ENCODE measurements at regions not wholly inside any gene's neighbourhood (a gene's known extent, or its start where the extent isn't known, plus 50 kb on each side); places are given as distances from the start of the nearest gene placed in this dataset.

GRCh38 chr18:54020156-54020745, 204.2 kb downstream of the MBD2 start:
- no peak for DNase-seq

- DNase-seq = no peak
Observed at GRCh38 chr18:54019641-54020040, 204.8 kb downstream of the MBD2 start.

GRCh38 chr18:54013452-54013851, 211.0 kb downstream of the MBD2 start:
- no peak for DNase-seq

- no peak for DNase-seq
Observed at GRCh38 chr18:54004828-54005227, 219.6 kb downstream of the MBD2 start.

- DNase-seq = no peak
Observed at GRCh38 chr18:54003195-54003594, 221.3 kb downstream of the MBD2 start.

GRCh38 chr18:53997064-53997463, 227.4 kb downstream of the MBD2 start:
- no peak for DNase-seq

- no peak for DNase-seq
Observed at GRCh38 chr18:53994016-53994415, 230.5 kb downstream of the MBD2 start.

GRCh38 chr18:53991805-53992204, 232.7 kb downstream of the MBD2 start:
- no peak for DNase-seq

- no peak for DNase-seq
Observed at GRCh38 chr18:53991202-53991601, 233.3 kb downstream of the MBD2 start.

GRCh38 chr18:53990485-53990884, 234.0 kb downstream of the MBD2 start:
- no peak for DNase-seq

- DNase-seq = no peak
Observed at GRCh38 chr18:53984021-53984420, 240.4 kb downstream of the MBD2 start.

- DNase-seq = no peak
Observed at GRCh38 chr18:53971331-53971730, 253.1 kb downstream of the MBD2 start.

GRCh38 chr18:53952700-53953099, 271.8 kb downstream of the MBD2 start:
- DNase-seq = no peak

- no peak for DNase-seq
Observed at GRCh38 chr18:53950545-53950944, 273.9 kb downstream of the MBD2 start.

- DNase-seq = no peak
Observed at GRCh38 chr18:53948991-53949390, 275.5 kb downstream of the MBD2 start.

GRCh38 chr18:53947092-53947640, 277.3 kb downstream of the MBD2 start:
- peak; percentile 47 for DNase-seq

GRCh38 chr18:53946594-53946993, 277.9 kb downstream of the MBD2 start:
- peak; percentile 28 for DNase-seq

GRCh38 chr18:53944721-53945120, 279.7 kb downstream of the MBD2 start:
- no peak for DNase-seq

- DNase-seq = no peak
Observed at GRCh38 chr18:53943326-53943860, 281.1 kb downstream of the MBD2 start.

GRCh38 chr18:53941601-53942338, 282.7 kb downstream of the MBD2 start:
- no peak for DNase-seq

GRCh38 chr18:53937037-53937436, 287.4 kb downstream of the MBD2 start:
- no peak for DNase-seq

GRCh38 chr18:53935803-53936202, 288.7 kb downstream of the MBD2 start:
- no peak for DNase-seq

GRCh38 chr18:53935399-53935798, 289.1 kb downstream of the MBD2 start:
- DNase-seq = no peak

Measured in NCI-H510A treated with DMSO at 0.1 percent for 48 hours (cell line).